Fibroblast of mammary gland (primary cell): ENCODE measurements at regions not wholly inside any gene's neighbourhood (a gene's known extent, or its start where the extent isn't known, plus 50 kb on each side); places are given as distances from the start of the nearest gene placed in this dataset.

Experiments
- DNase-seq: peaks from one replicate; pipeline ENCODE4 v3.0.0-alpha.2; 2010; ENCODE audit warnings: low read depth
- H3K4me3 ChIP-seq: 2 replicates; pipeline ENCODE4 v1.5.1; 2011; ENCODE audit warnings: low read depth, mild to moderate bottlenecking, low read length, moderate library complexity; ENCODE audit not compliant: control insufficient read depth
- TF ChIP-seq, protein P1 (sequence below): conservative IDR thresholded peaks from 2 replicates; pipeline ENCODE4 v1.5.1; 2011; ENCODE audit warnings: low read depth, low read length, inconsistent platforms; ENCODE audit not compliant: control insufficient read depth, insufficient read depth

GRCh38 chr6:132003516-132004178 is 52.5 kb upstream of the CCN2 start:
- no peak for DNase-seq
- H3K4me3 ChIP-seq = no peak overlapping the region
- TF ChIP-seq, protein P1, sequence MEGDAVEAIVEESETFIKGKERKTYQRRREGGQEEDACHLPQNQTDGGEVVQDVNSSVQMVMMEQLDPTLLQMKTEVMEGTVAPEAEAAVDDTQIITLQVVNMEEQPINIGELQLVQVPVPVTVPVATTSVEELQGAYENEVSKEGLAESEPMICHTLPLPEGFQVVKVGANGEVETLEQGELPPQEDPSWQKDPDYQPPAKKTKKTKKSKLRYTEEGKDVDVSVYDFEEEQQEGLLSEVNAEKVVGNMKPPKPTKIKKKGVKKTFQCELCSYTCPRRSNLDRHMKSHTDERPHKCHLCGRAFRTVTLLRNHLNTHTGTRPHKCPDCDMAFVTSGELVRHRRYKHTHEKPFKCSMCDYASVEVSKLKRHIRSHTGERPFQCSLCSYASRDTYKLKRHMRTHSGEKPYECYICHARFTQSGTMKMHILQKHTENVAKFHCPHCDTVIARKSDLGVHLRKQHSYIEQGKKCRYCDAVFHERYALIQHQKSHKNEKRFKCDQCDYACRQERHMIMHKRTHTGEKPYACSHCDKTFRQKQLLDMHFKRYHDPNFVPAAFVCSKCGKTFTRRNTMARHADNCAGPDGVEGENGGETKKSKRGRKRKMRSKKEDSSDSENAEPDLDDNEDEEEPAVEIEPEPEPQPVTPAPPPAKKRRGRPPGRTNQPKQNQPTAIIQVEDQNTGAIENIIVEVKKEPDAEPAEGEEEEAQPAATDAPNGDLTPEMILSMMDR = no peak
